ENCODE measurements at regions not wholly inside any gene's neighbourhood (a gene's known extent, or its start where the extent isn't known, plus 50 kb on each side); places are given as distances from the start of the nearest gene placed in this dataset.

GRCh38 chr10:43320226-43320625 lies 51.2 kb upstream of the FXYD4 start:
- no peak for ATAC-seq (ENCODE audit: low read depth in 2 of 2)

GRCh38 chr10:43318976-43319960 lies 52.2 kb upstream of the FXYD4 start:
- no peak overlapping the region for H3K4me3 Mint-ChIP-seq
- H3K9me3 ChIP-seq (ENCODE audit: control insufficient read depth in 2 of 2, low read length in 2 of 2): no peaks in the 10 kb centered on the region
- H3K4me1 ChIP-seq (ENCODE audit: control insufficient read depth, insufficient read depth, low read length, poor library complexity, severe bottlenecking): peaks cover 11% of the 10 kb centered on the region
- peak overlapping the region in 1 of 3 donors; percentile 35 for H3K27ac Mint-ChIP-seq
- H3K36me3 ChIP-seq (ENCODE audit: control insufficient read depth, insufficient read depth, low read length): no peaks in the 10 kb centered on the region
- H3K36me3 Mint-ChIP-seq: no peaks in the 10 kb centered on the region
- no peak overlapping the region for H3K4me3 ChIP-seq (ENCODE audit: low read depth, low read length)
- no peaks in the 10 kb centered on the region for H3K27me3 ChIP-seq (ENCODE audit: control insufficient read depth, insufficient read depth, low read length)
- H3K4me1 Mint-ChIP-seq: peaks cover 0 to 28% (median 6%) of the 10 kb centered on the region in 4 donors
- no peak for DNase-seq
- H3K9me3 Mint-ChIP-seq: peaks cover 0 to 2% (median 0%) of the 10 kb centered on the region in 7 donors
- peaks cover 18% of the 10 kb centered on the region for H3K27me3 Mint-ChIP-seq
- H3K27ac ChIP-seq (ENCODE audit: insufficient read depth, low read length, poor library complexity, severe bottlenecking): no peak overlapping the region
- no peak for ATAC-seq (ENCODE audit: low read depth in 2 of 2)

More at GRCh38 chr10:43320226-43320625, 51.2 kb upstream of the FXYD4 start:
- Histone ChIP-seq H3K4me1 (ENCODE audit: control insufficient read depth, insufficient read depth, low read length, poor library complexity, severe bottlenecking) (peaks cover 11% of the 10 kb centered on the region), H3K4me3 (ENCODE audit: low read depth, low read length) (no peak overlapping the region), H3K36me3 (ENCODE audit: control insufficient read depth, insufficient read depth, low read length) (no peaks in the 10 kb centered on the region), H3K27ac (ENCODE audit: insufficient read depth, low read length, poor library complexity, severe bottlenecking) (no peak overlapping the region), H3K9me3 (ENCODE audit: control insufficient read depth in 2 of 2, low read length in 2 of 2) (no peaks in the 10 kb centered on the region), H3K27me3 (ENCODE audit: control insufficient read depth, insufficient read depth, low read length) (no peaks in the 10 kb centered on the region)
- H3K4me1 Mint-ChIP-seq: peaks cover 0 to 28% (median 6%) of the 10 kb centered on the region in 4 donors
- no peak overlapping the region for H3K27ac Mint-ChIP-seq
- H3K27me3 Mint-ChIP-seq: peaks cover 18% of the 10 kb centered on the region
- H3K4me3 Mint-ChIP-seq: no peak overlapping the region
- DNase-seq: no peak
- H3K9me3 Mint-ChIP-seq: peaks cover 0 to 2% (median 0%) of the 10 kb centered on the region in 7 donors
- no peaks in the 10 kb centered on the region for H3K36me3 Mint-ChIP-seq

GRCh38 chr10:43318456-43318855 lies 51.6 kb upstream of the RASGEF1A start:
- Mint-ChIP-seq H3K27me3 (peaks cover 18% of the 10 kb centered on the region), H3K36me3 (no peaks in the 10 kb centered on the region), H3K27ac (peak overlapping the region in 1 of 3 donors; percentile 35), H3K4me1 (peaks cover 0 to 28% (median 6%) of the 10 kb centered on the region in 4 donors), H3K4me3 (no peak overlapping the region), H3K9me3 (peaks cover 0 to 2% (median 0%) of the 10 kb centered on the region in 7 donors)
- Histone ChIP-seq H3K27me3 (ENCODE audit: control insufficient read depth, insufficient read depth, low read length) (no peaks in the 10 kb centered on the region), H3K4me1 (ENCODE audit: control insufficient read depth, insufficient read depth, low read length, poor library complexity, severe bottlenecking) (peaks cover 11% of the 10 kb centered on the region), H3K36me3 (ENCODE audit: control insufficient read depth, insufficient read depth, low read length) (no peaks in the 10 kb centered on the region), H3K9me3 (ENCODE audit: control insufficient read depth in 2 of 2, low read length in 2 of 2) (no peaks in the 10 kb centered on the region), H3K27ac (ENCODE audit: insufficient read depth, low read length, poor library complexity, severe bottlenecking) (no peak overlapping the region), H3K4me3 (ENCODE audit: low read depth, low read length) (no peak overlapping the region)
- DNase-seq (no peak), ATAC-seq (ENCODE audit: low read depth in 2 of 2) (no peak)

GRCh38 chr10:43317422-43317821 lies 50.6 kb upstream of the RASGEF1A start:
- Histone ChIP-seq H3K36me3 (ENCODE audit: control insufficient read depth, insufficient read depth, low read length) (no peaks in the 10 kb centered on the region), H3K27me3 (ENCODE audit: control insufficient read depth, insufficient read depth, low read length) (no peaks in the 10 kb centered on the region), H3K9me3 (ENCODE audit: control insufficient read depth in 2 of 2, low read length in 2 of 2) (no peaks in the 10 kb centered on the region), H3K4me3 (ENCODE audit: low read depth, low read length) (no peak overlapping the region), H3K27ac (ENCODE audit: insufficient read depth, low read length, poor library complexity, severe bottlenecking) (no peak overlapping the region), H3K4me1 (ENCODE audit: control insufficient read depth, insufficient read depth, low read length, poor library complexity, severe bottlenecking) (peaks cover 2% of the 10 kb centered on the region)
- peaks cover 0 to 2% (median 0%) of the 10 kb centered on the region in 7 donors for H3K9me3 Mint-ChIP-seq
- no peak for ATAC-seq (ENCODE audit: low read depth in 2 of 2)
- no peaks in the 10 kb centered on the region for H3K36me3 Mint-ChIP-seq
- no peak for DNase-seq
- no peak overlapping the region for H3K27ac Mint-ChIP-seq
- no peak overlapping the region for H3K4me3 Mint-ChIP-seq
- peaks cover 11% of the 10 kb centered on the region for H3K27me3 Mint-ChIP-seq
- peaks cover 0 to 19% (median 2%) of the 10 kb centered on the region in 4 donors for H3K4me1 Mint-ChIP-seq

- H3K27me3 Mint-ChIP-seq: peaks cover 11% of the 10 kb centered on the region
- ATAC-seq (ENCODE audit: low read depth in 2 of 2): no peak
- H3K27ac Mint-ChIP-seq: peak overlapping the region in 1 of 3 donors; percentile 38
Measured at GRCh38 chr10:43316988-43317387, 50.1 kb upstream of the RASGEF1A start.

More at GRCh38 chr10:43316988-43317387, 50.1 kb upstream of the RASGEF1A start:
- no peak overlapping the region for H3K27ac ChIP-seq (ENCODE audit: insufficient read depth, low read length, poor library complexity, severe bottlenecking)
- Mint-ChIP-seq H3K9me3 (peaks cover 0 to 2% (median 0%) of the 10 kb centered on the region in 7 donors), H3K4me1 (peaks cover 0 to 15% (median 2%) of the 10 kb centered on the region in 4 donors), H3K36me3 (no peaks in the 10 kb centered on the region), H3K4me3 (no peak overlapping the region)
- DNase-seq: no peak
- no peaks in the 10 kb centered on the region for H3K27me3 ChIP-seq (ENCODE audit: control insufficient read depth, insufficient read depth, low read length)
- H3K9me3 ChIP-seq (ENCODE audit: control insufficient read depth in 2 of 2, low read length in 2 of 2): no peaks in the 10 kb centered on the region
- no peaks in the 10 kb centered on the region for H3K36me3 ChIP-seq (ENCODE audit: control insufficient read depth, insufficient read depth, low read length)
- no peak overlapping the region for H3K4me3 ChIP-seq (ENCODE audit: low read depth, low read length)
- no peaks in the 10 kb centered on the region for H3K4me1 ChIP-seq (ENCODE audit: control insufficient read depth, insufficient read depth, low read length, poor library complexity, severe bottlenecking)

Data from CD4-positive, CD25-positive, alpha-beta regulatory T cell (primary cell).